ENCODE measurements at regions not wholly inside any gene's neighbourhood (a gene's known extent, or its start where the extent isn't known, plus 50 kb on each side); places are given as distances from the start of the nearest gene placed in this dataset.
"Not testable (repeated sequence)": the region's sequence is repeated elsewhere in the genome, so short reads cannot be mapped to it uniquely, and the experiment has no call there.

DNA sequence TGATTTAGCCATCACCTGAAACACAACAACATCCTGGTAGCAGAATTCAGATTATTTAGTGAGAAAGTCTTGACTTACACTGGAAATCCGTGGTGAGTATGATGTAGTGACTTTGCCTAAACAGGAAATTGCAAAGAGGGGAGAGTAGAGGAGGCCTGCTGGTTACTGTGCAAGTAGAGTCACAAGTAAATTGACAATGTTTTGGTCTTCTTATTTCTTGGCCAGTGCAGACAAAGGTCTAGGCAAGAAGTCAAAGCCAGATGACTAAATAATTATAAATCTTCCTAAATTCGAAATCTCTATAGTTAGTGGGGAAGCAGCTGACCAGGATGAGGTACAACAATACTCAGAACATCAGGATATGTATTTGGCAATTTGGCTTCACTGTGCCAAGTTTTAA is 159.5 kb upstream of the KCTD3 start:
- no peaks in the 10 kb centered on the region for H3K9me3 ChIP-seq (ENCODE audit: low read length)
- intact Hi-C loops (cut with micrococcal nuclease; ENCODE audit: unreplicated experiment): no loop called here
- no peak overlapping the region for H2AFZ ChIP-seq (ENCODE audit: low read length)
- H3K4me1 ChIP-seq (ENCODE audit: insufficient read depth, low read length, poor library complexity, severe bottlenecking): no peaks in the 10 kb centered on the region
- H3K36me3 ChIP-seq (ENCODE audit: insufficient read depth, low read length): no peaks in the 10 kb centered on the region
- CTCF ChIA-PET (ENCODE audit: unreplicated experiment): no interaction called here
- no peak overlapping the region for H3K27ac ChIP-seq (ENCODE audit: low read depth, low read length, poor library complexity, severe bottlenecking)
- H3K79me2 ChIP-seq (ENCODE audit: insufficient read depth, low read depth, low read length): no peaks in the 10 kb centered on the region
- TF ChIP-seq CTCF (conservative IDR thresholded peaks at IDR 0.05; ENCODE audit: low read length) (no peak), EZH2phosphoT487 (IDR thresholded peaks at IDR 0.05; ENCODE audit: borderline replicate concordance, low read depth, low read length) (no peak)
- POLR2A ChIA-PET: no interaction called here
- BruUV-seq (replicated peaks): no TSS peak
- DNase-seq (ENCODE audit: low spot score): no peak
- no peaks in the 10 kb centered on the region for H4K20me1 ChIP-seq (ENCODE audit: insufficient read depth, low read length)
- H3K4me3 ChIP-seq (ENCODE audit: low read depth, low read length, poor library complexity, severe bottlenecking): no peak overlapping the region
- no peaks in the 10 kb centered on the region for H3K9me2 ChIP-seq (ENCODE audit: insufficient read depth, low read length)
- no peak overlapping the region for H3K4me2 ChIP-seq (ENCODE audit: low read length)

GRCh38 chr1:215409546-215409945 is 157.6 kb upstream of the KCTD3 start:
- H3K36me3 ChIP-seq (ENCODE audit: insufficient read depth, low read length); H3K4me3 ChIP-seq (ENCODE audit: low read depth, low read length, poor library complexity, severe bottlenecking); H3K27ac ChIP-seq (ENCODE audit: low read depth, low read length, poor library complexity, severe bottlenecking); H3K4me1 ChIP-seq (ENCODE audit: insufficient read depth, low read length, poor library complexity, severe bottlenecking); BruUV-seq (replicated peaks); H3K9me2 ChIP-seq (ENCODE audit: insufficient read depth, low read length); DNase-seq (ENCODE audit: low spot score); H4K20me1 ChIP-seq (ENCODE audit: insufficient read depth, low read length); H3K9me3 ChIP-seq (ENCODE audit: low read length); CTCF ChIA-PET (ENCODE audit: unreplicated experiment); H3K4me2 ChIP-seq (ENCODE audit: low read length); POLR2A ChIA-PET; intact Hi-C loops (cut with micrococcal nuclease; ENCODE audit: unreplicated experiment); H3K79me2 ChIP-seq (ENCODE audit: insufficient read depth, low read depth, low read length); H2AFZ ChIP-seq (ENCODE audit: low read length): not testable (repeated sequence)

DNA sequence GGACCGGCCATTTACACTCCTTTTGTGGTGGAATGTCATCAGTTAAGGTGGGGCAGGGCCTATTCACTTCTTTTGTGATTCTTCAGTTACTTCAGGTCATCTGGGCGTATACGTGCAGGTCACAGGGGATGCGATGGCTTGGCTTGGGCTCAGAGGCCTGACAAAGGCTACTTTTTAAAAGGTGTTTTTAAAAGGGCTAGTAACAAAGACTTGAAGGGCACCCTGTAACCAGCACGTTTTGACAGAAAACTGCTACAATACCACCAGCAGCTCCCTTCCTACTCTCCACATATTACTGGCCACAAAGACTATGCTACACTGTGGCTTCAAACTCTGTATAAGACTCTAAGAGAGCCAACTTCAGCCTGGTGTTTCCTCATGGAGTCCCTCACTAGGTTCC is 151.6 kb upstream of the KCTD3 start:
- H3K9me3 ChIP-seq (ENCODE audit: low read length); H3K27ac ChIP-seq (ENCODE audit: low read depth, low read length, poor library complexity, severe bottlenecking); H3K4me3 ChIP-seq (ENCODE audit: low read depth, low read length, poor library complexity, severe bottlenecking); intact Hi-C loops (cut with micrococcal nuclease; ENCODE audit: unreplicated experiment); DNase-seq (ENCODE audit: low spot score); H3K4me2 ChIP-seq (ENCODE audit: low read length); H3K4me1 ChIP-seq (ENCODE audit: insufficient read depth, low read length, poor library complexity, severe bottlenecking); H3K9me2 ChIP-seq (ENCODE audit: insufficient read depth, low read length); BruUV-seq (replicated peaks); H3K79me2 ChIP-seq (ENCODE audit: insufficient read depth, low read depth, low read length); CTCF ChIA-PET (ENCODE audit: unreplicated experiment); H4K20me1 ChIP-seq (ENCODE audit: insufficient read depth, low read length); H3K36me3 ChIP-seq (ENCODE audit: insufficient read depth, low read length); H2AFZ ChIP-seq (ENCODE audit: low read length): not testable (repeated sequence)
- POLR2A ChIA-PET: interaction anchor here (0.6 kb wide), 1 partner anchor 616 kb away, joined by 3 read pairs; no protein-coding TSS in a partner anchor

- Histone ChIP-seq H3K4me1 (ENCODE audit: insufficient read depth, low read length, poor library complexity, severe bottlenecking) (no peaks in the 10 kb centered on the region), H3K27ac (ENCODE audit: low read depth, low read length, poor library complexity, severe bottlenecking) (no peak overlapping the region), H3K4me2 (ENCODE audit: low read length) (no peak overlapping the region), H4K20me1 (ENCODE audit: insufficient read depth, low read length) (no peaks in the 10 kb centered on the region), H2AFZ (ENCODE audit: low read length) (no peak overlapping the region), H3K9me2 (ENCODE audit: insufficient read depth, low read length) (no peaks in the 10 kb centered on the region), H3K4me3 (ENCODE audit: low read depth, low read length, poor library complexity, severe bottlenecking) (no peak overlapping the region), H3K79me2 (ENCODE audit: insufficient read depth, low read depth, low read length) (no peaks in the 10 kb centered on the region), H3K9me3 (ENCODE audit: low read length) (no peaks in the 10 kb centered on the region), H3K36me3 (ENCODE audit: insufficient read depth, low read length) (no peaks in the 10 kb centered on the region)
- no peak for DNase-seq (ENCODE audit: low spot score)
- ChIA-PET CTCF (ENCODE audit: unreplicated experiment) (no interaction called here), POLR2A (no interaction called here)
- intact Hi-C loops (cut with micrococcal nuclease; ENCODE audit: unreplicated experiment): no loop called here
- no TSS peak for BruUV-seq (replicated peaks)
- TF ChIP-seq CTCF (conservative IDR thresholded peaks at IDR 0.05; ENCODE audit: low read length) (no peak), EZH2phosphoT487 (IDR thresholded peaks at IDR 0.05; ENCODE audit: borderline replicate concordance, low read depth, low read length) (no peak)
Observed at GRCh38 chr1:215416497-215416896, 150.6 kb upstream of the KCTD3 start.

Data from OCI-LY7 (cell line).